GM19099 (cell line): ENCODE measurements at regions not wholly inside any gene's neighbourhood (a gene's known extent, or its start where the extent isn't known, plus 50 kb on each side); places are given as distances from the start of the nearest gene placed in this dataset.

Experiments used
- POLR2A ChIP-seq: IDR thresholded peaks from 3 replicates; pipeline ENCODE4 v1.6.1; 2011; ENCODE audit warnings: low read depth; ENCODE audit not compliant: insufficient read length; ENCODE audit errors: extremely low read depth

GRCh38 chr17:34195987-34196386 is 59.1 kb upstream of the CCL2 start:
- no peak for TF ChIP-seq POLR2A

GRCh38 chr17:34198519-34198918 is 56.6 kb upstream of the CCL2 start:
- no peak for TF ChIP-seq POLR2A

DNA sequence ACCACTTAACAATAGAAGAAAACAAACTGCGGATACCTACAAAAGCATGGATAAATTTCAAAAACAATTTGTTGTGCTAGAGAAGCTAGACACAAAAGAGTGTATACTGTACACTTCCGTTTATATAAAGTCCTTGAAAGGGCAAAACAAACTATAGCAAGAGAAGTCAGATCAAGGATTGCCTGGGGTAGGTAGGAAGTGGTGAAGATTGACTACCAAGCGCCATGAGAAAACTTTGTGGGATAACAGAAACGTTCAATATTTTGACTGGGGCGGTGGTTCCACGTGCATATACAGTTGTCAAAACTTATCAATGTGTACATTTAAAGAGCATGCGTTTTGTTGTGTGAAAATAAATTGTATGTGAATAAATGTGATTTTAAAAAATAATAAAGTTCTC is 55.6 kb upstream of the CCL2 start:
- no peak for TF ChIP-seq POLR2A

DNA sequence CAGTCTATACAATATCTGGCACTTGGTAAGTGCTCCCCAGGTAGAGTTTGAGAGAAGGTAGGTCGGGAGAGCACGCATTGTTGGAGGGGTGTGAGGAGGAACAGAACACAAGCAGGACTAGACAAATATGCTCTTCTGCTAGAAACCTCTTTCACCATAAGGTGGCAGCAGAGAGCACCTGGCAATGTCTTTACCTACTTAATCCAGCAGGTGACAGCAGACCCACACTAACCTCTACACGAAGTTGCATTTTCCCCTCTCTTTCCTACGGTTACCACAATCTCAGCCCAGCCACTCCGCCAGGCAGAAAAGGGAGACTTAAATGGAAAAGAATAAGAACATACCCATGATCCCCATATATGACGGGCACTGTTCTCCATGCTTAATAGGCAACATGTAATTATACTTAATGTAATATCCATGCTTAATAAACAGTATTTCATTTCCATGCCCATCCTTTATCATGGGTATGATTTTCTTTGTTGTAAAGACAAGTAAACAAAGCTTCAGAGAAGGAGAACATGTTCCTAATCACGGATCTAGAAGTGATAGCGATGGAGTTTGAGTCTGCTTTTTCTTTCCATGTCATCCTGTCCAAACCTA is 55.1 kb upstream of the CCL2 start:
- TF ChIP-seq POLR2A = no peak

- TF ChIP-seq POLR2A = no peak
Measured at GRCh38 chr17:34201225-34201624, 53.9 kb upstream of the CCL2 start.

- no peak for TF ChIP-seq POLR2A
Measured at GRCh38 chr17:34201767-34202166, 53.3 kb upstream of the CCL2 start.

DNA sequence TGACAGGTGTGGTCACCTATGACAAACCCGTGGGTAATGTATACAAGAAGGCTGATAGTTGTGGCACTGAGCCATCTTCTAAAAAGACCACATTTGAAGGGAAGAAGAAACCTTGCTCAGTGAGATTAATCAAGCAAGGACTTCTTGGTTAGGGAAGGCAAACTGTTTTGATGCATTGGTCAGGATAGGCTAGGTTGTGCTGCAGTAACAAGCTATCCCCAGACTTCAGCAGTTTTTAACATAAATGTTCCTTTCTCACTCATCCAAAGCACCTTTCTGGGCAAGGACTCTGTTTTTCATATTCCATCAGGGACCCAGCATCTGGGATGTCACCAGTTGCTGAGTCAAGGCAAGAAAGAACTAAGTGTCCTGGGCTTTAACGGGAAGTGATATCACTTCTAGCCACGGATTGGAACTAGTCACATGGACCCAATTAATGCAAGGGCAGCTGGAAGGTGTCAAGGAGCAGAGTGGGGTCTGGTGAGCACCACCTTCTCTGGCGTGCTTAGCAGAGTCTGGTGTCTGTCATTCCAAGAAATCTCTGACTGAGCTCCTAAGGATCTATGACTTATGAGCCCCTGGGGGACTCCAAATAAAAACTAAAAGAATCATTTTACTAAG is 52.0 kb upstream of the CCL2 start:
- TF ChIP-seq POLR2A = no peak

GRCh38 chr17:34204402-34204801 is 50.7 kb upstream of the CCL2 start:
- no peak for TF ChIP-seq POLR2A
